HG02571 (cell line): ENCODE measurements at regions not wholly inside any gene's neighbourhood (a gene's known extent, or its start where the extent isn't known, plus 50 kb on each side); places are given as distances from the start of the nearest gene placed in this dataset.

Source experiments
- ATAC-seq: cut with Tn5 transposase; IDR thresholded peaks from one replicate; pipeline ENCODE4 v1.9.1; 2021; ENCODE audit warnings: mild to moderate bottlenecking, moderate library complexity; ENCODE audit not compliant: unreplicated experiment

DNA sequence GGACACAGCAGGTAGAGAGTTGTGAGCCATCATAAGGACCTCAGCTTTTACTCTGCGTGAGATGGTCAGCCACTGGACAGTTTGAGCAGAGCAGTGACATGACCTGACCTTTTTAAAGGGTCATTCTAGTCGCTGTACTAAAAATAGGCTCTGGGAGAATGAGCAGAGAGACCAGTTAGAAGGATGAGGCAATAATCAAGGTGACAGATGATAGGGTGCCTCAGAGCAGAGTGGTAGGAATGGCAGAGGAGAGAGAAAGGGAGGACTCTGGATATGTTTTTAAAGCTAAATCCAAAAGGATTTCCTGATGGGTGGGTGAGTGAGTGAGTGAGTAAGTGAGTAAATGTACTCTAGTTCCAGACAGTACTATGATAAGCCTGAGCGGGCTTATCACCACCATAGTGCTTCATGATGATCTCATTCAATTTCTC lies 83.6 kb upstream of the ARHGAP5 start:
- no peak for ATAC-seq

DNA sequence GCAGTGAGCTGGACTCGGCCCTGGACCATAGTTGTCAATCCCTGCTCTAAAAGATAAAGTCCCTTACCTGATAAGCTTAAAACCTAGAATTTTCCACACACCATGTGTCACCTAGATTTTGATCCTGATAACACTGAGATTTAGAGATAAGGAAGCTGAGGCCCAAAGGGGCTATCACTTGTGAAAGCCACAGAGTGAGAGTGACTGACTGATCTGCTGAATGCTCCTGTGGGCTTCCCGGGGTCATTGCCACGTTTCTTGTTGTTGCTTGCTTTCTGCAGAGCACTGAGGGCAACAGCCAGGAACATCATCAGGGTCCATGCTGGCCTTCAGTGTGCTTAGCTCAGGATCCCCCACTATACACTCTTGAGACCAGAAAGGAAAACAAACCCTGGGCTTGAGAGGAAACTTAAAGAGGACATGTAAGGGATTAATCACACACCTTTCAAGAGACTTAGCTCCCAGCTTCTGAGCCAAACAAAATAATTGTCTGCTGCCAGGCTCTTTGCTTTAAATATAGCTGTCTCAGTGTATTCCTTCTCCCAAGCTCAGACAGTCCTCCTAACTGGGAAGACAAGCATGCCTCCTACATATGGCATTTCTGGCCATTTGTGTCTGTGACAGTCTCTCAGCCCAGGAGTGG lies 82.6 kb upstream of the ARHGAP5 start:
- ATAC-seq, result no peak

DNA sequence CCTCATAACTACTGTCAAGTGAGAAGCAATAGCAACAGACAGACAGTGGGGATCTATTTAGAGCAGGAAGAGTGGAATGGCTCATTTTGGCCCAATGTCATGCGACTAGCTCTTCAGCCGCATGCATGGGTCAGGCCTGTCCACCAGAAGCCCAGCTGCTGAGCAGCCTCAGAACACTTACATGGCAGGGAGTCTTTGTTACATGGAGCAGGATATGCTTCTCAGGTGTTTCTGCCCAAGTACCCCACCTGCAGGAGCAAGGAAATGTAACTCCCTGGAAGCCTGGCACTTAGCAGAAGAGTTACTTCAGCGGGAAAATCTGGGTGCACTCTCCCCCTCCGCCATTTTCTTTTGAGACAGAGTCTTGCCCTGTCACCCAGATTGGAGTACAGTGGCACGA lies 73.5 kb upstream of the ARHGAP5 start:
- ATAC-seq, result no peak

DNA sequence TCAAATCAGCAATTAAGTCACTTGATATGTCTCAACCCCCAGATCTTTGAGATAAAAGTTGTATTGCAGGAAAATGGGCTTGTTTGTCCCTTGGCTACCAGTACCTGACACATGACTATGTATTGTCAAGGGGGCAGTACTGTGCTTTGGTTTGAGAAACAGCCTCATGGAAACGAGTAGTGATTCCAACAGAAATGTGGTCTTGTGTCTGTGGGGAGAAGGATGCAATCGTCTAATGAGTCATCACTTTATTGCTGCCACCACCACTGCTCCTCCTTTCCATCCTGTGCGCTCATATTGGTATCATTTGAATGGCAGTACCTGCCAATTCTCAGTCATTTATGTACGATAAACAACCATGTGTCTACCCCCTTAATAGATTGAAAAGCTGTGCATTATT lies 72.8 kb upstream of the ARHGAP5 start:
- no peak for ATAC-seq

DNA sequence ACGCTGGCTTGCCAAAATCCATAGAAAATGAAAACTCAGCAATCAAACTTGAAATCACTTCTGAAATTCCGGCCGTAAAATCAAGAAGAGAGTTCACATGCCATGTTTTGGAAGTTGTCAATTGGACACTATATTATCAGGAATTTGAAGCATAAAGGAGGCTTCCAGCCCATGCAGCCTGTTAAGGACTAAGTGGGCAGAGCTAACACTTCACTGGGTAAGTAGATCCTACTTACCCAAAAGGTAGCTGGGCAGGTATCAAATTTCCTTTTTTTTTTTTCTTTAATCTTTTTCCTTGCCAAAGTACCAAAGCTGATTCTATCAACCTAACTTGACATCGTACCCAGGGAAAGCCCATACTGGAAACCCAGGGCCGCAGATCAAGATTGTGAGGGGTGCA lies 71.5 kb upstream of the ARHGAP5 start:
- ATAC-seq, result no peak

DNA sequence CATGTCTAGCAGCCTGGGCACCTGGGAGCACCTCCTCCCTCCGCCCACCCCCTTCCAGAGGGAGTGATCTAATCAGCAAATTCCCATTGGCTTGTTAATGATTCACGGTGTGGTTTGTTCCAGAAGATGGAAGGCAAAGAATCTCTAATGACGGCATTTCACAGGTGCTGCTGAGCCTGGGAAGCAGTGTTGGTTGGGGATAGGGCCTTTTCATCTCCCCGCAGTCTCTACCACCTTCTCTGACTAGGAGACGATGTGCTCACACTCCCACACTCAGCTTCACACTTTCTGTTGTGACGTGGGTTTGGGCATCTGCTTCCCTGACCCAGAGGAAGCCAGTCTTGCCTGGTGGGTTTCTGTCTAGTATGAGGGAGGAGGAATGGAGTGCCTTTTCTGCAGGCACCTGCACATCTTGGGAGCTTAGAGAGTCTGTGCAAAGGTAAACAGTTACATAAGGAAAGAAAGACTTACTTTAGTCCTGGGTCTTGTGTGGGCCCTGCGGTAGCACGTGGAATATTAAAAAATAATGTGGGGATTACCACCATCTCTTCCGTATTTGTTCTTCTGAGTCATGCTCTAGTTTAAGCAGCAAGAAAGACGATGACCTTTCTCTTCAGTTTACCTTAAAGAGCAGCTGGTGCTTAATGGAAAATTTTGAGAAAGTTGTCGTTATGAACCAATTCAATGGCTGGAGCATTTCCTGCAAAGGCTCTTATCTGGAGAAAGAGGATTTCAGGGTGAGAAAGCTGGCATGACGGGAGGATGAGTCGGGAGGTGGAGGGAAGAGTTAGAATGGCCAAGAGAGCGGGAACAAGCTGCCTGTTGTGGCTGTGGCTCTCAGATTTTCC lies 70.6 kb upstream of the ARHGAP5 start:
- no peak for ATAC-seq

DNA sequence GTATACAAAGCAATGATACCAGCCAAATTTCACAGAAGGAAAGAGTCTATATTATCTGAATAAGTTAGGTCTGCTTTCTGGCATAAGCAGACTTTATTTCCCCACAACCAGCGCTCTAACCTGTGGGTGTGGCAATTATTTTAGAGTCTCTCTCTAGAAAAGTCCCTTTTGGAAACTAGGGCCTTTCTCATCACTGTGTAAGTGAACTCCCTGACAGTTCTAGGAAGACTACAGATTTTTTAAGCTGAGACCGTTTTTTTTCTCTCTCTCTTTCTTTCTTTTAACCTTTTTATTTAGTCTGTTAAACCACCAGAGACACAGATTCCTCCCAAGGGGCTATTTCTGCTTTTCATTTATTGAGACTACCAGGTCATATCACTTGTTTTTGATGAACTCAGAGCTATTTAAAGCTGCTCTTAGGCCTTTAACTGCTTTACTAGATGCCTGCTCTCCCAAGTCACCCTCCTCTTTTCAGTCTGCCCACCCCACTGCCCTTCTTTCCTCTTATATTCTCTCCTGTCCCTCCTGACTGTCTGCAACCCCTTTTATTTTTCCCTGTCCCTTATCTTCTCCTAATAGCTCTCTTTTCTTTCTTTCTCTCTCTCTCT lies 69.2 kb upstream of the ARHGAP5 start:
- no peak for ATAC-seq

DNA sequence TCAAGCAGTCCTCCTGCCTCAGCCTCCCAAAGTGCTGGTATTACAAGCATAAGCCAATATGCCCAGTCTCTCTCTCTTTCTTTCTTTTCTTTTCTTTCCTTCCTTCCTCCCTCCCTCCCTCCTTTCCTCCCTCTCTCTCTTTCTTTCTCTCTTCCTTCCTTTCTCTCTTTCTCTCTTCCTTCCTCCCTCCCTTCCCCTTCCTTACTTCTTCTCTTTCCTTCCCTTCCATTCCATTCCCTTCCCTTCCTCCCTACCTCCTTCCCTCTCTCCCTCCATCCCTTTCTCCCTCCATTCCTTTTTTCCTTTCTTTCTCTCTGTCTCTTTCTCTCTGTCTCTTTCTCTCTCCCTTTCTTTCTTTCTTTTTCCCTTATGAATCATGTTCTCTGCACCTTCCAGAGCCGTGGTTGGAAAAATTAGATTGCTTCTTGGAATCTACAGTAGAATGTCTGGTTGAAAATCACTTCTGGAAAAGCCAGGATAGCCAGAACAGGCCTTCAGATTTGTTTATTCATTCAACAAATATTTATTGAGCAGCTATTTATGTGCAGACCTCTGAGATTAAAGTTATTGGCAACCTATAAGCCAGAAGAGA lies 68.4 kb upstream of the ARHGAP5 start:
- no peak for ATAC-seq

DNA sequence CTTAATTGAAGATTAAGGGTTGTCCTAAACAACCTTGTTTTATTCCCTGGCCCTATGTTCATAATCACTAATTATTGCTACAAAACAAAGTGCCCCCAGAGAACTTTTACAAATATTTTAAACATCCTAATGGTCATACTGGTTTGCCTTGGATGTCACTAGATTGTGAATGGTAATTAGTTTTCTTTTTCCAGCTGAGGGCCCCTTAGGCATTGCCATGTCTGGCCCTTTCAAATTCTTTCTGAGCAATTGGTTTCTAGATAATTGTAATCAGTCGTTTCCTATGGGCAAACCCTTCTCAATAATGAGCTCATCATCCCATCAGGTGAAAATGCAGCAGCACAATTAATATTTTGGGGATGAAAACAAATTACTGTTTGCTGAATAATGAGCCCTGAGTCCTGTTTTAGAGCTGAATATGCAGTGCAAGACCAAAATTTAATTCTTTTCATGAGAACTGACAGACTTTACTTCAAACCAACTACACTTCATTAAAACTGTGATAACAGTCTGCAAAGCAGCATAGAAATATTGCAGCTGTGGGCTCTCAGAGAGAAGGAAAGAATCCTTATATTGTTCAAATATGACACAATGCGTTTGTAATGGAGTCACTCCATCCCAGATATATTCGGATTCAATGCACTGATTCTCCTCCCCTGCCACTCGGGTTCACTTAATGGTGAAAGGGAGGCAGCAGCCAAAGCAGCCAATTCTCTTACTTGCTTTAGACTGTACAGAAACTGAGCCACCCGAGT lies 67.7 kb upstream of the ARHGAP5 start:
- no peak for ATAC-seq

DNA sequence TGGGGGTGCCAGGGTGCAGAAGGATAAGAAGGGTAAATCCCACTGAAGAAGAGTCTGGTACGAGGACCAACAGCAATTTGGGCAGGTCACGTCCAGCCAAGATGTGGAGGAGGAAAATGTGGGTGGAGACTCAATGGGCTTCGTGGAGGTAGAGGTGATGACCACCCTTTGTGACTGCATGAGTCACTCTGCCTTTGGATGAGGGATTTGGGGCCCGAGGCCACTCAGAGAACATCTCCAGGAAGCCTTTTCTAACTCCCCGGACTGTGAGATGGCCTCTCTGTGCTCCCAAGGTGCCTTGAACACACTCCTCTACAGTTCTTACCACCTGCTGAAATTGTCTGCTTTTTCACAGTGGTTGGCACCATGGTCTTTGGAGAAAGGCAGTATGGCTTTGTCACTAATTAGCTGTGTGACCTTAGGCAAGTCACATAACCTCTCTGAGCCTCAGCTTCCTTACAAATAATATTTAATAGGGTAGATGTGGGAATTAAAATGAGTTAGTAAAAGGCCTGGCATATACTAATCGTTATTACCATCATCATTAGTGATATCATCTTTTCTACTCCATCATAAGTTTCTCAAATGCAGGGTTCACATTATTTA lies 67.0 kb upstream of the ARHGAP5 start:
- no peak for ATAC-seq

DNA sequence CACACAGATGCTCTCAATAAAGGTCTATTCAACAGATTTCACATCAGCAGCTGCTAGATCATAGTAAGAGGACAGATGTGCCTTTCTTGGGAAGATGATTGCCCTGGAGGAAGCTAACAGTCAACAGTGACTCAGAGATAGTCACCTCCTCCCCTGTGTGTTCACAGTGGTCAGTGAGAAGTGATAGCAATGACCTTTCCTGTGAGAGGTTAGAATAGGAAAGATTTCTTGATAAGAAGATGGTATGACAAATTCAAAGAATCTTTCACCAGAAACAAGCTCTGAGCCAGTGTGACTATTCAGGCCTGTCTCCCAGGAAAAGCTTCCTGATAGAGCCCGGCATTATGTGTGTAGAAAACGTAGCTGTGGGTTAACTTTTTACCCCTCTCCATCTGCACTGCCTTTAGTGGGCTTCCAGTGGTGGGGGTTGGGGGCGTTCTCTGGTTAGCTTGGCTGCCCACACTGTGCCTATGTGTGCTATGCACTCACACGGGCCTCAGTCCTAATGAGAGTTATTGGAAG lies 66.4 kb upstream of the ARHGAP5 start:
- no peak for ATAC-seq

DNA sequence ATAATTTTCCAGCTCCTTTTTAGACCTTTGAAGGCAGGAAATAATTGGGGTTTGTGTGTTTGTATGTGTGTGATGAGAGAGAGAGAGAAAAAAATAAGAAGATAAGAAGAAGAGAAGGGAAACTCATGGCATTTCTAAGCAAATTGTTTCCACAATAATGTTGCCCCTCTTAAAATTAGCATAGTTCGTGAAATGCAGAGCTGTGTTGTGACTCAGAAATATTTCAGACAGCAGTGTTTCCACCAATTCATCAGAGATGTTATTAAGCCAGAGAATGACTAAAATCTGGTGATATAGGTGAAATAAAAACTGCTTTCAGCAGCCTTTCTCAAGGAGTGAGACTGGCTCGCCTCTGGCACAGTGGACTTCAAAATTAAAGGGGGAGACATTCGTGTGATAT lies 65.9 kb upstream of the ARHGAP5 start:
- ATAC-seq, result no peak

DNA sequence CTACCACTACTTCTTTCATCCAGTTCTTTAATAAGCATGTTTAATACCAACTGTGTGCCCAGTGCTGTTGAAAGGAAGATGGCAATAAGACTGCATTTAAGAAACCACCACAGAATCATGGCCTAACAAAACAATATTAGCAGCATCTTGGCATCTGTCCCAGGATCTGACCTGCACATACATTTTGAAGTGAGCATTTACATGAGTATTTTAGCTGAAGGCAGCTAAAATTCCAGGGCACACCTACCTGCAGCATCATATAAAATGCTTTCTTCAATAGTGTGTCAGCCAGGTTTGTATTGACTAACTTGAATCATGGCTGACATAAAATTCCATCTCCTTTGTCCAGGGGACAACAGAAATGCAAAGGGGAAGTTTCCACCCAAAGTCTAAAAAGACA lies 65.0 kb upstream of the ARHGAP5 start:
- ATAC-seq, result no peak

DNA sequence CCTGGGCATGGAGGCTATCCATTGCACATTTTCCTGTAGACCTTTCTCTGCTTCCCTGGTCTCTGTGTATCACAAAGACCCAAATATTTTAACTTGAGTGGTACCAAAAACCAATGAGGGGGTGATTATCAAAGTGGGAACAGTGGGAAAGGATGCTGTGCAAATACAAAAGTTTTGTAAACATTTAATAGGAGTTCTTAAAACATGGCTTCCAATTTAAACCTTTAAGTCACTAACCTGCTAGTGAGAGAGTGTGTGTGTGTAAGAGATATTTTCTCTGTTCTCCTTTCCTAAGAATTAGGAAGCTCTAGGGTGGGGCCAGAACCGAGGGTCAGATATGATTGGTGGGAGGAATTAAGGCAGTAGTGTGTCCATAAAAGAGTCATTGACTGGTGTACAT lies 64.5 kb upstream of the ARHGAP5 start:
- ATAC-seq, result no peak

DNA sequence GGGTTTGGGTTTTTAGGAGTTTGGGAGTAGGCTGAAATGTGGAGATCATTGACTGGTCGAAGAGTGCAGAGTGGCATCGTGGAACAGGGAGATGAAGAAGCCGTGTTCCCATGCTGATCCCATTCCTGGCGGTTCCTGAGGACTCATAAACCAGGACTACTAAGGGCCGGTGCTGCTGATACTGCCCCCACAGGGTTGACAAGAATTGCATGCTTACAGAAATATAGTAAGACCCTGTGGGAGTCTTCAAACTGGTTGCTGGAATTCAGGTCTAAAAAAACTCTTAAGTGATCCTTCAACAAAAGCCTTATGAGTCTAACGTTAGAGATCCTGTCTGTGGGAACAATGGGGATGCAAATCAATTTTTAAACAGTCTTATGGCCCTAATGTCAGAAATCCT lies 64.0 kb upstream of the ARHGAP5 start:
- no peak for ATAC-seq

DNA sequence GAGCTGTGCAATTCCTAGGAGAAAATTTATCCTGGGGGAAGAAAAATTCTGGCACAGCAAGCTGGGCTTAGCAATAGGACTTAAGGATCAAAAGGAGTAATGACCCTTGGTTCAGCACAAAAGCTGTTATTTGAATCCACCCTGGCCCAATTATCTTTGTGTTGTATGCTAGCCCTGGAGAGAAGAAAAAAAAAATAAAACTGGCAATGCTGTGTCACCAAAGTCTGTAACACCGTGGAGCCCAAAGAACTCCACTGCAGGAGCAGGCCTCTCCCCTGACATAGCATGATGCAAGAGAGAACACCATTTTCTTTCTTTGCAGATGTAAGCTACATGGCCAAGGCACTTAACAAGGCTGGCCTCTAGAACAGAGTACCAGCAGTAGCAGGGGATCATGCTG lies 63.0 kb upstream of the ARHGAP5 start:
- no peak for ATAC-seq

DNA sequence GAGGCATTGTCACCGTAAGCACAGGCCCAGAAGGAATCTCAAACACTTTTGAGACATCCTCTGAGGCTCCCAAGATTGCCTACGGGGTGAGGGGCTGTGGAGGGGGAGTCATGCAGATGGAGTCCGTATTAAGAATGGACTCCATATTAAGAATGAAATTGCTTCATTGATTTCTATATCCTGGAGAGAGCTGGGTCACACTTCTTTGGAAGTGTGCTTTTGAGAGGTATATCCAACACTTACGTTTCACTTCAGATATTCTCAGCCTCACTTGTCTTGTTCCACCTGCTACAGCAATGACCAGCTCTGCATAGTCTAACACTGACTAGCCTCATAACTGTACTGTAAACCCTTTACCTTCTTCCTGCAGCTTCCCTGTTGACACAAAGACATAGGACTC lies 62.6 kb upstream of the ARHGAP5 start:
- no peak for ATAC-seq

DNA sequence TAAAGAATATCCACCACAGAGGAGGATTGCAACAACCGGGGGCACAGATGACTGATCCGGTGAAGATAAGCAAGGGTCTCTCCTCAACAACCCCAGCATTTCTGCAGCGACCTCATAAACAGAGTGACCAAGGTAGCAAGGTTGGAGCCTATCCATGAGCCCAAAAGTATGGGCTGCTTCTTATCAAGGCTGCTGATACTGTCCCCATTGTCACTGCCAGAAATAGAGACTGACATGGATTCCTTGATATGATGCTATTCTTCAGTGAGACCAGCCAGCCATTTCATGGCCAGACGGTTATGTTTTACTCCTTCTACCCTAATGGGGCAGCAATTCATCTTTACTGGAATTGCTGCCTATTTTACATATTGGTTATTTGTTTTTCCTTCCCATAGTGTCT lies 61.9 kb upstream of the ARHGAP5 start:
- ATAC-seq, result no peak

DNA sequence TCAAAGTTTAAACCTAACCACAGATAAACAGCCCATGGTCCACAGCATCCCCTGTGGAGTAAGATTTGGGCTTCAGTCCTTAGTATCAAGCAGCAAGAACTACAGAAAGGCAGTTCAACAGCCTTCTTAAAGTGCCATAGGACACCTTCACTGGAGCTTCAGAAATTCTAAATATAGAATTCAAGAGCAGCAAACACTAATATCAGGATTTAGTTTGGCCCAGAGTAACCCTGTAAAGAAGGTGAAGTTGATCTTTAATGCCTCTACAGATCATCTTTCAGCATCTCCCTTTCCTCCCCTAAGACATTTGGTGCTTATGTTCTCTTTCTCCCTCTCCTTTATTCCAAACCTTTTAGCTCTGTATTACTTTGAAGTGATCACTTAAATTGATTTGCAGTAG lies 59.5 kb upstream of the ARHGAP5 start:
- no peak for ATAC-seq

DNA sequence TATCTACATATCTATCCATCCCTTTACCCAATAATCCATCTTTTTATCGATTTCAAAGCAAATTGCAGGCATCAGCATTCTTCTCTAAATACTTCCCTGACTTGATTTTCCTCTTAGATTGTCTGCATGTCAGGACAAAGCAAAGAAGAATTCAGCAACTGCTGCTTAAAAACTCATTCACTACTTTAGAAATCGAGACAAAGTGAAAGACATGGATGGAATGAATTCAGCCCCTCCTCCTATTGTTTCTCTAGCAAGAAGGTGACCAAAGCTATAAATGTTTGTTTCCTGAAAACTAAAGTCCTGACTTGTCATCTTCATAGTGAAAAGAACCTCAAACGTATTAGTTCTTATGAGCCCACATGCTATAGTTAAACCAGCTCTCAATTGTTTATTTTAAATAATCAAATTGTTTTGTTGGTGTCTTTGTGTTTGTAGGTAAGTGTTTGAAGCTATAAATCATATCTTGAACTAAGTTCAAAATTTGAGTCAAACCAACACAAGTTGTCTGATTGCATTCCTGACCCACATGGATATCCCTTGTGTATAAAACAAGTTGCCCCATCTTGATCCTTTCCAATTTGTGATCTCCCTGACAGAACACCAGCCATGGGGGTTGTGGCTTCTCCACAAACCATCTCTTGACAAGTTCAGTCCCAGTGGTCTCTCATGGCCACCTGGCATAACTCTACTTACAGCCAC lies 58.6 kb upstream of the ARHGAP5 start:
- no peak for ATAC-seq
